SH-SY5Y (cell line): ENCODE measurements at regions not wholly inside any gene's neighbourhood (a gene's known extent, or its start where the extent isn't known, plus 50 kb on each side); places are given as distances from the start of the nearest gene placed in this dataset.

ENCODE experiments used
- GATA2 ChIP-seq: IDR thresholded peaks from 2 replicates; pipeline ENCODE4 v1.6.1; 2011; ENCODE audit warnings: mild to moderate bottlenecking, low read depth, low read length
- GATA3 ChIP-seq: IDR thresholded peaks from 2 replicates; pipeline ENCODE4 v1.6.1; 2011; ENCODE audit warnings: low read depth, mild to moderate bottlenecking, low read length, moderate library complexity

- TF ChIP-seq GATA3 (no peak), GATA2 (no peak)
Observed at GRCh38 chr15:36323615-36324014, 255.8 kb upstream of the CDIN1 start.

- TF ChIP-seq GATA2: no peak
- no peak for TF ChIP-seq GATA3
Observed at GRCh38 chr15:36325206-36325605, 254.2 kb upstream of the CDIN1 start.

- TF ChIP-seq GATA3 (no peak), GATA2 (no peak)
Observed at GRCh38 chr15:36329592-36329991, 249.8 kb upstream of the CDIN1 start.

- TF ChIP-seq GATA3 (no peak), GATA2 (no peak)
Observed at GRCh38 chr15:36330598-36330997, 248.8 kb upstream of the CDIN1 start.

- TF ChIP-seq GATA3 (no peak), GATA2 (no peak)
Observed at GRCh38 chr15:36331531-36332275, 247.7 kb upstream of the CDIN1 start.

GRCh38 chr15:36332301-36332700 is 247.1 kb upstream of the CDIN1 start:
- TF ChIP-seq GATA3 (no peak), GATA2 (no peak)

GRCh38 chr15:36332896-36333295 is 246.5 kb upstream of the CDIN1 start:
- no peak for TF ChIP-seq GATA3
- TF ChIP-seq GATA2: no peak

- TF ChIP-seq GATA3 (no peak), GATA2 (no peak)
Observed at GRCh38 chr15:36334059-36334458, 245.4 kb upstream of the CDIN1 start.

GRCh38 chr15:36335224-36335623 is 244.2 kb upstream of the CDIN1 start:
- TF ChIP-seq GATA2 (no peak), GATA3 (no peak)

- TF ChIP-seq GATA3: no peak
Observed at GRCh38 chr15:36335659-36336058, 243.8 kb upstream of the CDIN1 start.

- no peak for TF ChIP-seq GATA3
- TF ChIP-seq GATA2: no peak
Observed at GRCh38 chr15:36344887-36345286, 234.5 kb upstream of the CDIN1 start.

- TF ChIP-seq GATA2 (peak; percentile 84), GATA3 (peak; percentile 44)
Observed at GRCh38 chr15:36347272-36347858, 232.1 kb upstream of the CDIN1 start.

- TF ChIP-seq GATA2 (no peak), GATA3 (no peak)
Observed at GRCh38 chr15:36356466-36356865, 223.0 kb upstream of the CDIN1 start.

- TF ChIP-seq GATA3: no peak
- no peak for TF ChIP-seq GATA2
Observed at GRCh38 chr15:36356978-36357601, 222.3 kb upstream of the CDIN1 start.

GRCh38 chr15:36358094-36358493 is 221.3 kb upstream of the CDIN1 start:
- TF ChIP-seq GATA3 (no peak), GATA2 (no peak)
